ENCODE measurements at regions not wholly inside any gene's neighbourhood (a gene's known extent, or its start where the extent isn't known, plus 50 kb on each side); places are given as distances from the start of the nearest gene placed in this dataset.

- no peak for DNase-seq (ENCODE audit: low read depth)
Observed at GRCh38 chr10:64506963-64507362, 985.8 kb downstream of the REEP3 start.

GRCh38 chr10:64507651-64508028 is 986.4 kb downstream of the REEP3 start:
- DNase-seq (ENCODE audit: low read depth), result no peak

GRCh38 chr10:64508029-64508661 is 986.9 kb downstream of the REEP3 start:
- DNase-seq (ENCODE audit: low read depth), result no peak

- DNase-seq (ENCODE audit: low read depth), result no peak
Observed at GRCh38 chr10:64515970-64516699, 994.9 kb downstream of the REEP3 start.

- DNase-seq (ENCODE audit: low read depth), result no peak
Observed at GRCh38 chr10:64518456-64518855, 997.3 kb downstream of the REEP3 start.

- no peak for DNase-seq (ENCODE audit: low read depth)
Observed at GRCh38 chr10:64519427-64519826, 998.2 kb downstream of the REEP3 start.

GRCh38 chr10:64519831-64520230 is 998.6 kb downstream of the REEP3 start:
- no peak for DNase-seq (ENCODE audit: low read depth)

GRCh38 chr10:64523065-64523759 is 1002.0 kb downstream of the REEP3 start:
- no peak for DNase-seq (ENCODE audit: low read depth)

- DNase-seq (ENCODE audit: low read depth), result no peak
Observed at GRCh38 chr10:64528294-64529002, 1007.2 kb downstream of the REEP3 start.

GRCh38 chr10:64529003-64529350 is 1007.8 kb downstream of the REEP3 start:
- DNase-seq (ENCODE audit: low read depth), result no peak

- DNase-seq (ENCODE audit: low read depth), result no peak
Observed at GRCh38 chr10:64534616-64535015, 1013.4 kb downstream of the REEP3 start.

- DNase-seq (ENCODE audit: low read depth), result no peak
Observed at GRCh38 chr10:64535131-64535867, 1014.1 kb downstream of the REEP3 start.

GRCh38 chr10:64537112-64537511 is 1015.9 kb downstream of the REEP3 start:
- DNase-seq (ENCODE audit: low read depth), result no peak

- DNase-seq (ENCODE audit: low read depth), result no peak
Observed at GRCh38 chr10:64537928-64538327, 1016.7 kb downstream of the REEP3 start.

GRCh38 chr10:64546073-64546472 is 1024.9 kb downstream of the REEP3 start:
- DNase-seq (ENCODE audit: low read depth), result no peak

GRCh38 chr10:64547168-64547567 is 1026.0 kb downstream of the REEP3 start:
- no peak for DNase-seq (ENCODE audit: low read depth)

GRCh38 chr10:64555666-64556065 is 1034.5 kb downstream of the REEP3 start:
- DNase-seq (ENCODE audit: low read depth), result no peak

GRCh38 chr10:64558094-64558835 is 1037.1 kb downstream of the REEP3 start:
- DNase-seq (ENCODE audit: low read depth), result no peak

GRCh38 chr10:64571056-64571455 is 1049.9 kb downstream of the REEP3 start:
- no peak for DNase-seq (ENCODE audit: low read depth)

- DNase-seq (ENCODE audit: low read depth), result no peak
Observed at GRCh38 chr10:64573623-64574325, 1052.6 kb downstream of the REEP3 start.

- DNase-seq (ENCODE audit: low read depth), result no peak
Observed at GRCh38 chr10:64574371-64574770, 1053.2 kb downstream of the REEP3 start.
